HG03439 (cell line): ENCODE measurements at regions not wholly inside any gene's neighbourhood (a gene's known extent, or its start where the extent isn't known, plus 50 kb on each side); places are given as distances from the start of the nearest gene placed in this dataset.

ENCODE experiments used
- ATAC-seq: cut with Tn5 transposase; IDR thresholded peaks from one replicate; pipeline ENCODE4 v1.9.1; 2021; ENCODE audit warnings: mild to moderate bottlenecking, moderate library complexity; ENCODE audit not compliant: unreplicated experiment

GRCh38 chr7:25789701-25790640 is 362.0 kb upstream of the NFE2L3 start:
- ATAC-seq, result no peak

GRCh38 chr7:25790963-25791362 is 361.0 kb upstream of the NFE2L3 start:
- ATAC-seq, result no peak

- ATAC-seq, result no peak
These were observed 359.4 kb upstream of the NFE2L3 start for GRCh38 chr7:25792586-25792985.

GRCh38 chr7:25795824-25796235 is 356.2 kb upstream of the NFE2L3 start:
- ATAC-seq, result no peak

GRCh38 chr7:25798344-25798743 is 353.7 kb upstream of the NFE2L3 start:
- ATAC-seq, result no peak

- ATAC-seq, result no peak
These were observed 350.8 kb upstream of the NFE2L3 start for GRCh38 chr7:25801214-25801613.

- ATAC-seq, result no peak
These were observed 349.9 kb upstream of the NFE2L3 start for GRCh38 chr7:25802057-25802456.

GRCh38 chr7:25802473-25802872 is 349.5 kb upstream of the NFE2L3 start:
- no peak for ATAC-seq

- ATAC-seq, result no peak
These were observed 348.7 kb upstream of the NFE2L3 start for GRCh38 chr7:25803117-25803887.

GRCh38 chr7:25804154-25804553 is 347.8 kb upstream of the NFE2L3 start:
- no peak for ATAC-seq

- no peak for ATAC-seq
These were observed 346.8 kb upstream of the NFE2L3 start for GRCh38 chr7:25805027-25805687.

GRCh38 chr7:25807086-25807611 is 344.8 kb upstream of the NFE2L3 start:
- no peak for ATAC-seq

- ATAC-seq, result no peak
These were observed 342.6 kb upstream of the NFE2L3 start for GRCh38 chr7:25809441-25809840.

GRCh38 chr7:25812086-25812850 is 339.7 kb upstream of the NFE2L3 start:
- ATAC-seq, result no peak

- ATAC-seq, result no peak
These were observed 338.6 kb upstream of the NFE2L3 start for GRCh38 chr7:25813381-25813780.

- ATAC-seq, result no peak
These were observed 336.3 kb upstream of the NFE2L3 start for GRCh38 chr7:25815711-25816110.

GRCh38 chr7:25820432-25821040 is 331.5 kb upstream of the NFE2L3 start:
- no peak for ATAC-seq

- ATAC-seq, result no peak
These were observed 330.8 kb upstream of the NFE2L3 start for GRCh38 chr7:25821225-25821624.

- no peak for ATAC-seq
These were observed 329.2 kb upstream of the NFE2L3 start for GRCh38 chr7:25822823-25823222.

GRCh38 chr7:25823571-25823970 is 328.4 kb upstream of the NFE2L3 start:
- no peak for ATAC-seq
